GM12878 (cell line): ENCODE measurements at regions not wholly inside any gene's neighbourhood (a gene's known extent, or its start where the extent isn't known, plus 50 kb on each side); places are given as distances from the start of the nearest gene placed in this dataset.

Experiments used
- ATAC-seq: fragments of 200-7000 bp; cut with Tn5 transposase; 3 replicates; pipeline ENCODE4 v1.9.1; 2020; ENCODE audit warnings: mild to moderate bottlenecking, moderate library complexity
- BruUV-seq: library from RNA; stranded (reverse); fragments of 400-500 nt; replicated peaks from 2 replicates; lab custom pipeline; 2021; lab: Mats Ljungman, UMichigan
- CTCF ChIA-PET: fragments of 300-600 bp; sonication (Branson Sonifier 250); formaldehyde crosslinking; extraction: SDS; loops from one replicate; lab custom pipeline; 2021; ENCODE audit warnings: inconsistent platforms; lab: Yijun Ruan, JAX
- POLR2A ChIA-PET: fragments of 350-600 bp; formaldehyde crosslinking; extraction: SDS; loops from one replicate; lab custom pipeline; 2021; ENCODE audit warnings: inconsistent platforms; lab: Charles Lee
- RAD21 ChIA-PET: fragments of 300-600 bp; sonication (Branson Sonifier 250); formaldehyde crosslinking; loops from one replicate; lab custom pipeline; 2023; ENCODE audit warnings: antibody characterized with exemption; ENCODE audit not compliant: unreplicated experiment; lab: Charles Lee
- SMC1A ChIA-PET: fragments of 300-600 bp; sonication (Branson Sonifier 250); formaldehyde crosslinking; loops from one replicate; lab custom pipeline; 2023; ENCODE audit not compliant: unreplicated experiment, uncharacterized antibody; lab: Charles Lee
- DNase-seq: peaks from one replicate; pipeline ENCODE4 v3.0.0-alpha.2; 2011; ENCODE audit warnings: low read depth, low spot score
- FAIRE-seq: peaks from 3 replicates; lab custom pipeline; 2011; peaks lifted over from hg19 to GRCh38; lab: Jason Lieb, UNC
- H2AFZ ChIP-seq: 2 replicates; pipeline ENCODE4 v1.6.0; 2011; ENCODE audit warnings: low read depth, low read length, control low read depth; ENCODE audit not compliant: control insufficient read depth
- H3K27ac ChIP-seq: 2 replicates; pipeline ENCODE4 v1.5.1; 2011; ENCODE audit warnings: control low read depth; ENCODE audit not compliant: control insufficient read depth, insufficient read depth
- H3K27me3 ChIP-seq, 2 experiments: replicated peaks in 1 of 2; 2 replicates each; pipeline versions ENCODE4 v1.6.0 to v1.6.1; 2011; ENCODE audit warnings: low read length in 1 of 2; ENCODE audit not compliant: control insufficient read depth in 2 of 2, insufficient read depth in 2 of 2
- H3K36me3 ChIP-seq, 2 experiments: 2 replicates each; pipeline ENCODE4 v1.5.1; 2011; ENCODE audit warnings: low read length in 1 of 2; ENCODE audit not compliant: control insufficient read depth in 2 of 2, insufficient read depth in 2 of 2
- H3K4me1 ChIP-seq: 2 replicates; pipeline ENCODE4 v1.6.1; 2011; ENCODE audit warnings: mild to moderate bottlenecking, low read length, moderate library complexity, mixed read lengths; ENCODE audit not compliant: control insufficient read depth, insufficient read depth
- H3K4me2 ChIP-seq: 2 replicates; pipeline ENCODE4 v1.6.0; 2011; ENCODE audit warnings: control low read depth; ENCODE audit not compliant: control insufficient read depth, insufficient read depth
- H3K4me3 ChIP-seq: fragments of 200-600 bp; sonication (generic); 2 replicates; pipeline ENCODE4 v1.5.1; 2016
- H3K79me2 ChIP-seq: 2 replicates; pipeline ENCODE4 v1.6.0; 2011; ENCODE audit warnings: low read length; ENCODE audit not compliant: control insufficient read depth, insufficient read depth
- H3K9ac ChIP-seq: 2 replicates; pipeline ENCODE4 v1.8.0; 2011; ENCODE audit warnings: low read length, control low read depth, mixed read lengths; ENCODE audit not compliant: control insufficient read depth, insufficient read depth
- H3K9me3 ChIP-seq: replicated peaks from 3 replicates; pipeline ENCODE4 v1.5.1; 2011; ENCODE audit warnings: mild to moderate bottlenecking, low read length; ENCODE audit not compliant: control insufficient read depth, insufficient read depth
- H4K20me1 ChIP-seq: 2 replicates; pipeline ENCODE4 v1.6.0; 2011; ENCODE audit not compliant: control insufficient read depth, insufficient read depth
- BACH1 ChIP-seq: fragments of 450-650 bp; IDR thresholded peaks from 2 replicates; pipeline ENCODE4 v1.6.1; 2017; ENCODE audit warnings: mild to moderate bottlenecking, borderline replicate concordance
- BHLHE40 ChIP-seq, 2 experiments: fragments of 450-650 bp in 1 of 2; IDR thresholded peaks; 2 replicates each; pipeline ENCODE4 v1.6.1; 2011 to 2017; ENCODE audit warnings: low read depth in 2 of 2, borderline replicate concordance in 1 of 2, improper control_type of control experiment in 1 of 2, low read length in 1 of 2, mild to moderate bottlenecking in 1 of 2
- CHD4 ChIP-seq: fragments of 200-600 bp; sonication (generic); IDR thresholded peaks from 2 replicates; pipeline ENCODE4 v1.6.1; 2016; ENCODE audit warnings: mild to moderate bottlenecking
- CREB1 ChIP-seq: IDR thresholded peaks from 2 replicates; pipeline ENCODE4 v1.6.1; 2012; ENCODE audit warnings: low read depth, mild to moderate bottlenecking, inconsistent platforms
- EGR1 ChIP-seq, 2 experiments: IDR thresholded peaks; 1 replicate in 1 of 2; 2 replicates in 1 of 2; pipeline ENCODE4 v1.6.1; 2011 to 2012; ENCODE audit warnings: low read depth in 2 of 2, low read length in 2 of 2, borderline replicate concordance in 1 of 2, mild to moderate bottlenecking in 1 of 2, moderate library complexity in 1 of 2
- IKZF1 ChIP-seq: fragments of 450-650 bp; conservative IDR thresholded peaks from 2 replicates; pipeline ENCODE4 v1.6.1; 2017; ENCODE audit warnings: antibody characterized with exemption, mild to moderate bottlenecking
- MXI1 ChIP-seq: fragments of 150-350 bp; IDR thresholded peaks from 2 replicates; pipeline ENCODE4 v1.6.1; 2011; ENCODE audit warnings: low read depth, mild to moderate bottlenecking, inconsistent platforms, low read length, improper control_type of control experiment
- NR2F1 ChIP-seq: fragments of 450-650 bp; conservative IDR thresholded peaks from 2 replicates; pipeline ENCODE4 v1.6.1; 2017; ENCODE audit warnings: mild to moderate bottlenecking
- PAX8 ChIP-seq: fragments of 450-650 bp; IDR thresholded peaks from 2 replicates; pipeline ENCODE4 v1.6.1; 2017; ENCODE audit warnings: mild to moderate bottlenecking, moderate library complexity
- SIX5 ChIP-seq: IDR thresholded peaks from 2 replicates; pipeline ENCODE4 v1.6.1; 2011; ENCODE audit warnings: mild to moderate bottlenecking, low read depth, low read length, moderate library complexity; ENCODE audit not compliant: severe bottlenecking
- SMARCA5 ChIP-seq: fragments of 450-650 bp; IDR thresholded peaks from 2 replicates; pipeline ENCODE4 v1.6.1; 2017; ENCODE audit warnings: mild to moderate bottlenecking
- ZNF207 ChIP-seq: fragments of 450-650 bp; IDR thresholded peaks from 2 replicates; pipeline ENCODE4 v1.6.1; 2014; ENCODE audit warnings: antibody characterized with exemption, mild to moderate bottlenecking, borderline replicate concordance
- ZNF384 ChIP-seq: IDR thresholded peaks from 2 replicates; pipeline ENCODE4 v1.6.1; 2012; ENCODE audit warnings: low read depth, mild to moderate bottlenecking, low read length, improper control_type of control experiment, borderline replicate concordance
- ZZZ3 ChIP-seq: IDR thresholded peaks from 2 replicates; pipeline ENCODE4 v1.6.1; 2011; ENCODE audit warnings: low read depth; ENCODE audit not compliant: control insufficient read depth, insufficient read length
- WGBS: methylation state at CpG from one replicate; pipeline ENCODE4 v1.1.6; 2016; ENCODE audit warnings: low lambda C conversion rate; ENCODE audit not compliant: insufficient replicate concordance, insufficient coverage; ENCODE audit errors: missing lambda C conversion rate; 5-methylcytosine and 5-hydroxymethylcytosine counted together
- in situ Hi-C: fragments of 300-500 bp; cut with MboI; formaldehyde crosslinking; loops from 9 replicates; pipeline ENCODE4 v1.14.3; 2018; ENCODE audit warnings: mixed read lengths
- intact Hi-C: fragments of 100-400 bp; cut with micrococcal nuclease; formaldehyde crosslinking; loops from one replicate; pipeline ENCODE4 v1.14.2; 2022; ENCODE audit not compliant: unreplicated experiment
- TF ChIP-seq, protein P1 (sequence below): IDR thresholded peaks from 2 replicates; pipeline ENCODE4 v1.6.1; 2012; ENCODE audit warnings: mild to moderate bottlenecking, low read depth, low read length
- TF ChIP-seq, protein P2 (sequence below): fragments of 450-650 bp; IDR thresholded peaks from 2 replicates; pipeline ENCODE4 v1.6.1; 2017; ENCODE audit warnings: mild to moderate bottlenecking

DNA sequence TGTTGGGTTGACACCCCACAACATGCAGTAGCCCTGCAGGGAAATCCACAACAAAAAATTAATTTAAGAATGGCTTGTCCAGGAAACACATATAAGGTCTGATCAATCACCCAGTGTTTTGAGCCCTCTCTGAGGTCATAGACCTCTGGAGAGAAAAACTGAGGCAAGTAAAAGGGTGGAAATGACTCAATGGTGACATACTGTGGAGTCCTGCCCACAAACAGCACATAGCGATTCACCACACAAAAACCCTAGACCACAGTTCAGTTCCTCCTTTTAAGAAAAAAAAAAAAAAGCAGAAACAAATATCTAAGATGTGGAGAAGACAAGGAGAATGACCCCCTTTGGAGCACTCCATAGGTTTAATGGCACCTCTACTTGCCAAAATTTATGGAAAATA, 2691.0 kb downstream of the PCDH7 start:
- Histone ChIP-seq H3K79me2 (no peaks in the 10 kb centered on the region), H3K9ac (no peak overlapping the region), H2AFZ (no peak overlapping the region), H3K27me3 (no peaks in the 10 kb centered on the region), H3K36me3 (no peaks in the 10 kb centered on the region), H3K4me3 (no peak overlapping the region), H4K20me1 (no peaks in the 10 kb centered on the region), H3K27ac (no peak overlapping the region), H3K4me1 (no peaks in the 10 kb centered on the region), H3K9me3 (no peaks in the 10 kb centered on the region), H3K4me2 (no peak overlapping the region)
- intact Hi-C loops, result no loop called here
- FAIRE-seq, result no peak
- ChIA-PET POLR2A (no interaction called here), CTCF (interaction anchor here (1.2 kb wide), 1 partner anchor 16 kb away, joined by 3 read pairs; no protein-coding TSS in a partner anchor), RAD21 (no interaction called here), SMC1A (interaction anchor here (1.1 to 1.8 kb wide), 2 partner anchors 16 to 236 kb away, joined by 3 to 5 read pairs; no protein-coding TSS in a partner anchor)
- peak; percentile 93 for ATAC-seq
- in situ Hi-C loops, result no loop called here
- BruUV-seq, result no TSS peak
- 0% methylated on average over 1 of the region's 1 CpG for WGBS
- DNase-seq, result peak; percentile 3
- TF ChIP-seq NR2F1 (peak; percentile 42; the same call in 1 of the 2 replicates), EGR1 (IDR thresholded peaks at IDR 0.05; ENCODE audit: borderline replicate concordance in 1 of 2, low read depth in 2 of 2, low read length in 2 of 2) (no peak), SIX5 (no peak), BACH1 (peak; percentile 53; the same call in 1 of the 2 replicates), PAX8 (no peak), MXI1 (no peak), ZZZ3 (no peak), ZNF207 (no peak), SMARCA5 (no peak), BHLHE40 (IDR thresholded peaks at IDR 0.05; ENCODE audit: borderline replicate concordance in 1 of 2, low read depth in 2 of 2, low read length in 1 of 2) (0 out of 4 replicates have a peak, but pooled peaks of 1 of the 2 experiments have one; percentile 40), IKZF1 (no peak), CREB1 (0 out of 2 replicates have a peak, but pooled peaks have one; percentile 22), ZNF384 (peak; percentile 58; the same call in 1 of the 2 replicates), CHD4 (no peak)
- TF ChIP-seq, protein P1, sequence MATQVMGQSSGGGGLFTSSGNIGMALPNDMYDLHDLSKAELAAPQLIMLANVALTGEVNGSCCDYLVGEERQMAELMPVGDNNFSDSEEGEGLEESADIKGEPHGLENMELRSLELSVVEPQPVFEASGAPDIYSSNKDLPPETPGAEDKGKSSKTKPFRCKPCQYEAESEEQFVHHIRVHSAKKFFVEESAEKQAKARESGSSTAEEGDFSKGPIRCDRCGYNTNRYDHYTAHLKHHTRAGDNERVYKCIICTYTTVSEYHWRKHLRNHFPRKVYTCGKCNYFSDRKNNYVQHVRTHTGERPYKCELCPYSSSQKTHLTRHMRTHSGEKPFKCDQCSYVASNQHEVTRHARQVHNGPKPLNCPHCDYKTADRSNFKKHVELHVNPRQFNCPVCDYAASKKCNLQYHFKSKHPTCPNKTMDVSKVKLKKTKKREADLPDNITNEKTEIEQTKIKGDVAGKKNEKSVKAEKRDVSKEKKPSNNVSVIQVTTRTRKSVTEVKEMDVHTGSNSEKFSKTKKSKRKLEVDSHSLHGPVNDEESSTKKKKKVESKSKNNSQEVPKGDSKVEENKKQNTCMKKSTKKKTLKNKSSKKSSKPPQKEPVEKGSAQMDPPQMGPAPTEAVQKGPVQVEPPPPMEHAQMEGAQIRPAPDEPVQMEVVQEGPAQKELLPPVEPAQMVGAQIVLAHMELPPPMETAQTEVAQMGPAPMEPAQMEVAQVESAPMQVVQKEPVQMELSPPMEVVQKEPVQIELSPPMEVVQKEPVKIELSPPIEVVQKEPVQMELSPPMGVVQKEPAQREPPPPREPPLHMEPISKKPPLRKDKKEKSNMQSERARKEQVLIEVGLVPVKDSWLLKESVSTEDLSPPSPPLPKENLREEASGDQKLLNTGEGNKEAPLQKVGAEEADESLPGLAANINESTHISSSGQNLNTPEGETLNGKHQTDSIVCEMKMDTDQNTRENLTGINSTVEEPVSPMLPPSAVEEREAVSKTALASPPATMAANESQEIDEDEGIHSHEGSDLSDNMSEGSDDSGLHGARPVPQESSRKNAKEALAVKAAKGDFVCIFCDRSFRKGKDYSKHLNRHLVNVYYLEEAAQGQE, result no peak
- TF ChIP-seq, protein P2, sequence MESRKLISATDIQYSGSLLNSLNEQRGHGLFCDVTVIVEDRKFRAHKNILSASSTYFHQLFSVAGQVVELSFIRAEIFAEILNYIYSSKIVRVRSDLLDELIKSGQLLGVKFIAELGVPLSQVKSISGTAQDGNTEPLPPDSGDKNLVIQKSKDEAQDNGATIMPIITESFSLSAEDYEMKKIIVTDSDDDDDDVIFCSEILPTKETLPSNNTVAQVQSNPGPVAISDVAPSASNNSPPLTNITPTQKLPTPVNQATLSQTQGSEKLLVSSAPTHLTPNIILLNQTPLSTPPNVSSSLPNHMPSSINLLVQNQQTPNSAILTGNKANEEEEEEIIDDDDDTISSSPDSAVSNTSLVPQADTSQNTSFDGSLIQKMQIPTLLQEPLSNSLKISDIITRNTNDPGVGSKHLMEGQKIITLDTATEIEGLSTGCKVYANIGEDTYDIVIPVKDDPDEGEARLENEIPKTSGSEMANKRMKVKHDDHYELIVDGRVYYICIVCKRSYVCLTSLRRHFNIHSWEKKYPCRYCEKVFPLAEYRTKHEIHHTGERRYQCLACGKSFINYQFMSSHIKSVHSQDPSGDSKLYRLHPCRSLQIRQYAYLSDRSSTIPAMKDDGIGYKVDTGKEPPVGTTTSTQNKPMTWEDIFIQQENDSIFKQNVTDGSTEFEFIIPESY, result no peak
